Cerebellar cortex (tissue), 1 donor: ENCODE measurements at regions not wholly inside any gene's neighbourhood (a gene's known extent, or its start where the extent isn't known, plus 50 kb on each side); places are given as distances from the start of the nearest gene placed in this dataset.
"Not testable (repeated sequence)": the region's sequence is repeated elsewhere in the genome, so short reads cannot be mapped to it uniquely, and the experiment has no call there.

Source experiments
- DNase-seq: peaks from one replicate; pipeline ENCODE4 v3.0.0-alpha.2; 2015; ENCODE audit warnings: low spot score

DNA sequence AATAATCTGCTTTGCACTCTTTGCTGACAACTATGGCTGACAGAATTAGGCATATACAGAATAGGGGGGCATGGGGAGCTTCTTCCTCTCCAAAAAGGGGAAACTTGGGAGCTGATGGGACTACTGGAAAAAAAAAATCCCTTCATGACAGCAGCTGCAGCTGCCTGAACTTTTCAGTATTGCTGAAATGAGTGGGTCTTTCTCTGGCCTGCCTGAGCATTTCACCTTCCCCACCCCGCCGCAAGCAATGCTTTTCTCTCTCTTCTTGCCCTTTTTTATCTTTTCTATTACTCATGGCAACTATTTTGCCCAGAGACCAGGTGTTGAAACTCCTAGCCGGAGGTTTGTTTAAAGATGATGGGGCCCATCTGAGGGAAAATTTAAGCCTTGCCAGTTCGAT lies 244.9 kb downstream of the SEMA3D start:
- DNase-seq = no peak

DNA sequence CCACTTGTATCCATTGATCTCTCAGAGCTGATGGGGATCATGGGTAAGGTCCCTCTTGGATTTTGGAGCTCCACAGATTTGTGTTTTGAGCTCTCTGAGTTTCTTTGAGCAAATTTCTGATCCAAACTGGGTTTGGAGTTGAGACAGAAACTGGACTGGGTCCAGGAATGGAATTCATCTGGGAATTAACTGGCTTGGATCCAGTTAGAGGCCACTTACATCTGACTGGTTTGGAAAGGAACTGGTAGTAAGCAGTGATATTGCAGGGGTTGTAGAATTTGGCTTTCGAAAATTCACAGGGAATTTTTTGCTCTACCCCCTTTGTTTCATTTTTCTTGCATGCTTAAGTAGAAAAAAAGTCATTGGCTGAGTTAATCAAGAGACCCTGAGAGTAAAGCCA lies 245.6 kb downstream of the SEMA3D start:
- DNase-seq = no peak

DNA sequence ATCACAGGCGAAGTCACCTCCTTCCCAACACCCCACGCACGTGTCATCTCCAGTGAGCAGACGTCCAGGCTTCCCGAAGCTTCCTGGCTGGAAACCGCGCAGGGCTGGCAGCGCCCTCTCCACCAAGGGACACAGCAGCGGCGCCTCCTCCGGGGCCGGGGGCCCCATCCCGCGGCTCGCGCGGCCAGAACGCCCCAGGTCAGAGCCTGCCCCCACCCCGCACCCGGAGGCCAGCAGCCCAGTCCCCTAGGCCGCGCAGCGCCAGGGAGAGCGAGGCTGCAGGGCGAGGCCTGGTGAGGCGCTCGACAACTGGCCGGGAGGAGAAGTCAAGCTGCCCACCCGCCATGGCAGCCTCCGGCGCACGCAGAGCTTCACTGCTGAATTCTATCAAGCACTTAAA lies 247.0 kb downstream of the SEMA3D start:
- no peak for DNase-seq

DNA sequence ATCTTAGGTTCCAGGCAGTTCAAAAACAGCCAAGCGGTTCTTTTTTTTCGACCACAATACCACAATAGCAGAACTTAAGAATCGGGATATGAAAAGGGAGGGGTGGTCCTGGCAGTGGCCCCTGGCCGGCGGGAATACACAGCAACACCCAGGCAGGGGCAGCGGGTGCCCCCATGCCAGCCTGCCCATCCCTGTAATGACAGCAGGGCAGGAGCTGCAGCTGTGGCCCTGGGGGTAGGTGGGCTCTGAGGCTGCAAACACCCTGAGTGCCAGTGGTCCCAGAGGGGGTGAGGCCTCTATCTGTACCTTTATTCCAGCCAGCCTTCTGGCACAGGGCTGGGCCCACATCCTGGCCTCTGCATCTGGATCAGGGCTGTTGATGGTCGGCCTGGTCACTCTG lies 247.4 kb downstream of the SEMA3D start:
- no peak for DNase-seq

DNA sequence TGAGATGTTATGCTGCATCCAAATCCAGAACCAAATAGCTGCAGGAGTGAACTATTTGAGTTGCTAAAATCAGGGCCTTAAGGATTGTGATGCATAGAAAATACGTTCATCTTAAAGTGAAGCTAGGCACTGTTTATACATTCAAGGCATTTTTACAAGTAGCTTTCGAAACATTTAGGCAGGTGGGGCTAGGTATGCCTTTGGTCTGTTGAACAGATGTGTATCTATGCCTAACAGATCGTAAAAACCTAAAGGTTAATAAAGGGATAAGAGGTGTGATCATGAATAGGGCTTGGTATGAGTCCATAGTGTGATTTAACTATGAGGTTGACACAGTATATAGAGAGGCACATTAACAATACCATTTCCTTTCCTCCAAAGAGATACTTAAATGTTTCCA lies 262.5 kb downstream of the SEMA3D start:
- no peak for DNase-seq

DNA sequence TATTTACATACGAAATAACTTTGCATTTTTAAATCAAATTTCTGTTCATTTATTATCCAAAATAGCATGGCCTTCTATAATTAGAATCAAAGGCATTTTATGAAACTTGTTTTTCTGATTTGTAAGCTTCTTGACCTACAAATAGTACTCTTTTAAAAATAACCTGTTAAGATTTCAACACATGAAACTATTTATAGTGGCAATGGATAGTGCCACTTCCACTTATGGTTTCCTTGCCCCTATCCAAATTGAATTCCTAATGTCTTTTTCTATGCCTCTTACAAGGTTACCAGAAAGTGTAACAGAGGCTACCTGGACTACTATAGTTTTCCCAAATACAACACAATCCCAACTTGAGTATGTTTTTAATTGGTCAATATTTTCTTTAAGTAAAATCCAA lies 263.5 kb downstream of the SEMA3D start:
- DNase-seq = no peak

DNA sequence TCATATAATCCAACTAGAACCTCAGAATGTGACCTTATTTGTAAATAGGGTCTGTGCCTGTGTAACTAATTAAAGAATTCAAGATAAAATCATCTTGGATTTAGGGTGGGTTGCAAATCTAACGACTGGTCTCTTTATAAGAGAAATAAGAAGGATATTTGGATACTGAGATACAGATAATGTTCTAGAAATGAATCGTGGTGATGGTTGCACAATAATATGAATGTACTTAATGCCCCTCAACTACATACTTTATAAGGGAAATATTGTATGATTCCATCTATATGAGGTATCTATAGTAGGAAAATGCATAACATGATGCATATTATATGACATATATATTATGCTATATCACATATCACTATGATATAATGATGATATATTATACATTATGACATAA lies 265.7 kb downstream of the SEMA3D start:
- no peak for DNase-seq

DNA sequence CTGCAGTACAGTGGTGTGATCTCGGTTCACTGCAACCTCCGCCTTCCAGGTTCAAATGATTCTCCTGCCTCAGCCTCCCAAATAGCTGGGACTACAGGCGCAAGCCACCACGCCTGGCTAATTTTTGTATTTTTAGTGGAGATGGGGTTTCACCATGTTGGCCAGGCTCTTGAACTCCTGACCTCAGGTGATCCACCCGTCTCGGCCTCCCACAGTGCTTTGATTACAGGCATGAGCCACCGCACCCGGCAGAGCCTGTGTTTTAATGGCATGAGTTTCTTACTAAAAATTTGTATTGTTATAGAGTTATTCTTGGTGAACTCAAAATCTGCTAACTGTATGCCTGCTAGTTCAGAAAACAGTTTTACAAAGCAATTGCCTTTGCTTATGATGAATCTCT lies 269.9 kb downstream of the SEMA3D start:
- DNase-seq = not testable (repeated sequence)

DNA sequence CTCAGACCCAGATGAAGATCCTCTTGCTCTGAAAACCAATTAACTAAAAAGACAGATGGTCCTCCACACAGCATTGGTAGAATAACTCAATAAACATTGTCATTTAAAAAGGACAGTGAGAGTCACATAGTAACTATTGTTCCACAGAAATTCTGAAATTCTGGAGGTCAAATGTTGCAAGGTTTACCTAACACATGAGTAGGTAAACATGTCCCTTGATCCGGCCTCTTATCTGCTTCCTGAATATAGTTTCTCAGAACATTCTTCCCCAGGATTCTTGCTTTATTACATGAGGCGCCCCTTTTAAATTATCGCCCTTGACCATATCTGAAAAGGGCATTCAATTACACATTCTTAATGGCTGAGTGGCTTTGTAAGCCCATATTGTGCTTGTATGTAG lies 270.7 kb downstream of the SEMA3D start:
- no peak for DNase-seq

DNA sequence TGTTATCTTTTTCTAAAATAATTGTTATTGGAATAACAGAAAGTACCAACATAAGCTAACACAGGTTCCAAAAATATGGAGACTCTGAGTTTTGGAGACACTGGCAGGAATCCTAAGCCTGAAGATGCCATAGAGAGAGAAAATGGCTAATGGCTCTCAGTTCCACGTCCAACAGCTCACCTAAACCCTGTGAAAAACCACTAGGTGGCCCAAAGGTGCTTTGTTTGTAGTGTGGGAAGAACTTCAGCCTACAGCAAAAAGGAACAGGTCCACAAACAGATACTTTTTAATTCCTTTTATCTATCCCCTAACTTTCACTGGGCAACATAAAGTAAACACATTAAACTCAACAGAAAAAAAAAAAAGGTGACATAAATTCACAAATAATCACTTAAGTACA lies 272.3 kb downstream of the SEMA3D start:
- DNase-seq = peak; percentile 5

DNA sequence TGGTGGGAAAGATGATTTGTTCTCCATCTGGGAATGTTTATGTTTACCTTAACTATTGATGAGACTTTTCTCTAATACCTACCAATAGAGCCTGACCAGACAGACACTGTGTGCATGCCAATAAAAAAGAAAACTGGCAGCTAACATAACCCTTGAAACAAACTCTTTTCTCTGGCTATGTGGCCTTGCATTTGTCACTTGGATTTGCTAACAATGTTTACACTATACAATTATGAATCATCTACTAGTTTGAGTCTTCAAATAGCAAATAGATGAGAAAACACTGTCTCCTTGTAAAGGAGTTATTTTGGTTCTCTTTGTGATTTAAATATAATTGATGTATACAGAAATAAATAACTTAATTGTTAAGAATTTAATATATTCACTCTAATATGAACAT lies 273.1 kb downstream of the SEMA3D start:
- no peak for DNase-seq

DNA sequence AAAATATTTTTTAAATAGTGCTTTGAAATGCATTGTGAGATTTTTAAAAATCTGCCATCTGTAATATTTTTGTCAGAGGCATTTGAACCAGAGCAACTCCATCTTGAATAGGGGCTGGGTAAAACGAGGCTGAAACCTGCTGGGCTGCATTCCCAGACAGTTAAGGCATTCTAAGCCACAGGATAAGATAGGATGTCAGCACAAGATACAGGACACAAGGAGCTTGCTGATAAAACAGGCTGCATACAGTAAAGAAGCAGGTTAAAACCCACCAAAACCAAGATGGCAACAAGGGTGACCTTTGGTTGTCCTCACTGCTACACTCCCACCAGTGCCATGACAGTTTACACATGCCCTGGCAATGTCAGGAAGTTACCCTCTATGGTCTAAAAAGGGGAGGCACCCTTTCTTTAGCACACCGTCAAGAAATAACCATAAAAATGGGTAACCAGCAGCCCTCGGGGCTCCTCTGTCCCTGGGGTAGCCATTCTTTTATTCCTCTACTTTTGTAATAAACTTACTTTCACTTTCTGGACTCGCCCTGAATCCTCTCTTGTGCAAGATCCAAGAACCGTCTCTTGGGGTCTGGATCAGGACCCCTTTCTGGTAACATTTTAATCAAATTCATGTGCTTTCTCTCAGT lies 273.7 kb downstream of the SEMA3D start:
- DNase-seq = no peak

DNA sequence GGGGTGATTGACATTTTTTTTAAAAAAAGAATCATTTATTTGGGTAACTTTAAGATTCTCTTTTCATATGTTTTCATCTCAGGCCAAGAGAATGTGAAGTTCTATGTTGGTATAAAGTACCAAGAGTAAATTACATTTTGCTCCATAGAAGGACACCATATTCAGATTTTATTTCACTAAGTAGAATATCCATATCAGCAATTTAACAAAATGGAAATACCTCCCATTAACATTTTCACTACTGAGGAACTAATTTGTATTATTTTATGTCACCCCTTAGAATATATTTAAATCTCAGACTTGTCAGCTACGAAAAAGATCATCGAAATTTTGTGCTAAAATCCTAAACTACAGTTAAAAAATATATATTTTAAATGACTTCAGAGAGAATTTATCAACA lies 274.3 kb downstream of the SEMA3D start:
- DNase-seq = no peak

DNA sequence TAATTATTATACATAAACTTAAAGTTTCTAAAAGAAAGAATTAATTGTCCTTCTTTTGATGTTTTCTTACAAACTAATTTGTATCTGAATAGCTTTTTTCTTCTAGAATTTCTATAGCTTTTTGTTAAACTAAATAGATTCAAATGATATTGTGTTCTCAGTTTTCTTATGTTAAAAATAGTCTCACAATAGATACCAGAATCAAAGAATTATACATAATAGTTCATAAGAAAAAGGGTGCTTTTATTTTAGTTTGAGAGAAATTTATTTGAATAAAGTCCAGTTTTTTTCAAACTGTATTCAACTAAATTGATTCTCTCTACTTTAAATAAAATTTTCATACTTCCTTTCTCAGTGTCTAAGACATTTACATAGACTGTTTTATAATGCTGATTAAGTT lies 274.8 kb downstream of the SEMA3D start:
- no peak for DNase-seq

DNA sequence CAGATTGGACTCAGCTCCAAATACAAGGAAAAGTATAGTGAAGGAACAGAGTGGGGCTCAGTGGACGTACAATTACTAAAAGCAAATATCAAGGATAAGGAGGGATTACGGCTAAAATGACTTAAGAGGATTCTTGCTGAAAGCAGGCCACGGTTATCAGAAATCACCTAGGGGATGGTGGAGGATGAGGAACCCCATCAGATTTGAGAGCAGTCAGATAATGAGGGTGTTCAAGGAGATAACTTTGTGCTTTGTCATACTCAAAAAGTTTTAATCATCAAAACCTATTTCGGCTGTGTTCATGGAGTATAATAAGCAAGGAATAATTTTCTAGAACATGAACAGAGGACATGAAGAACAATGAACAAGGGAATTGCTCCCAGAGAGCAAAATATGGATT lies 275.8 kb downstream of the SEMA3D start:
- DNase-seq = no peak

DNA sequence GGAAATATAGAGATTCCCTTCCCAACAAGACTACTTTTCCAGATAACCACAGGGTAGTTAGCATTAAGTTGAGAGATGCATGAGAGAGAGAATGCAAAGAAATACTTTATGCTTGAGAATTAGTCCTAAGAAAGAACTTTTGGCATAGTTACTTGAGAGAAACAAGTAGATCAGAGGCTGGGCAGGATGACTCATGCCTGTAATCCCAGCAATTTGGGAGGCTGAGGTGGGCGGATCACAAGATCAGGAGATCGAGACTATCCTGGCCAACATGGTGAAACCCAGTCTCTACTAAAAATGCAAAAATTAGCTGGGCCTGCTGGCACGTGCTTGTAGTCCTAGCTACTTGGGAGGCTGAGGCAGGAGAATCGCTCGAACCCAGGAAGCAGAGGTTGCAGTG lies 276.5 kb downstream of the SEMA3D start:
- DNase-seq = not testable (repeated sequence)

DNA sequence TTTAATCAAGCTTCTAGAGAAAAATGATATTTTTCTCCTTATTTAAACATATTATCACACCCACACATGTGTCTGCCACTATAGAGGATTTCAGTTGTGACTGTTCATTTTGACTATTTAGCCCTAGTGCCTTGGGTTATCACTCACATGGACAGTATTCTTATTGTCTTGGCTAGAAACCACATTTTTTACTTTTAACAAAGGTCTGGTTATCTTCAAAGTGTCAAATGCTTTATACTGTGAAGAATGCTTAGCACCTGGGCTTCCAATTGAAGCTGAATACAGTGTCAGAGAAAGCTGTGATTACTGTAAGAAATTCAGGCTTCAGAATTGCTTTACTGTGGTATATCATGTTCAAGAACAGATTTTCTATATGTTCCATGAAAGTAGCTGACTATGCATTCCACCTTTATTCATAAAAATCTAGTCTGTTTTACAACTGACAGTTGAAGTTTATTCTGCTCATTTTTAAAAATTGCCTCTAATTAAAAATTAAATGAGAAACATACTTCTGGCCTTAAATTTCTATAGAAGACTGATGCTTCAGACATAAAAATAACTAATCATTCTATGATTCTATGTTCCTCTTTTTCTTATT lies 278.6 kb downstream of the SEMA3D start:
- DNase-seq = no peak

DNA sequence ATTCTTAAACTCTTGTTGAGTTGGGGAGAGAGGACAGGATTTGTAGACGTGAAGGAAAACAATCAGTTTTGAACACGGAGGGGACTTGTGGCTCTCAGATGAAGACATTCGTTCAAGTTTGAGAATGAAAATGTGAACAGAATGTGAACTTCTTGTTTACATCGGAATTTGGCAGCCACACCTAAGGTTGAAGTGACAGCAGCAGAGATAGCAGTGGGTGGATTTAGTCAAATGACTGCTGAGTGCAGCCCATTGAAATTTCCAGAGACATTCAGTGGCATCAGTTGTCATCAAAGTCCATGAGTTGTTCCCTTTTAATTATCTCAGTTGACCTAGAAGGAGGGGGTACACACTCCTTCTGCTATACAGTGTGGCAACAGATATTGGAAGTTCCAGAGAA lies 280.0 kb downstream of the SEMA3D start:
- no peak for DNase-seq

DNA sequence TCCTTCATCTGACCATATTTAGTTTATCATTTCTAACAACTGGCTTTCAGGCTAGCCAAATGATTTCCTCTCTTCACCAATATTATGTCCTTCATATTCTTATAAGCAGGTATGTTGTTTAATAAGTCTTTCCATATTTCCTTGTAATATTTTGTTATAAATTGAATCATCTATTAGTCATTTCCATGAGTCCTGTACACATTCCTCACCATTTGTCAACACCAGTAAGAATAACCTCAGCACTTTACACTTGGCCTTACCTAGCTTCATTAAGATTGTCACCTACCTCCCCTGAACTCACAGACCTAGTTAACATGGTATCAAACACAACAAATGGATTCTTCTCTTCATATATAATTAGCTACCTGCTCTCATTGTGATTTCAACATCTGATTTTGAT lies 282.3 kb downstream of the SEMA3D start:
- no peak for DNase-seq

DNA sequence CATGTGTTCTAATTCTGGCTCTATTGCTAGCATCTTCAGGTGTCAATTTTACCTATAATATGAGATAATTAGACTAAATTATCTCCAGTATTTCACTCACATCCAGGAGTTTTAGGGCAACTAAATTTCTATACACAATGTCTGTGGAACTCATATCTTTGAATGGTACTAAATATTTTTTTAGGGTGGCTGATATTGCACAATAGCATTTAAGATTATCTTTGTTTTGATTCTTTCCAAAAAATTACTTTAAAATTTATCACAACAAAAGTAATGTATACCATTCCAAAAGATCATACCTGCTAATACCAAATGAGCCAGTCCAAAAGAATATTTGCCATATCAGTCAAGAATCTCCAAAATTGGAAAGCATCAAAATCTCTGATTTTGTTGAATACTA lies 285.5 kb downstream of the SEMA3D start:
- DNase-seq = no peak

DNA sequence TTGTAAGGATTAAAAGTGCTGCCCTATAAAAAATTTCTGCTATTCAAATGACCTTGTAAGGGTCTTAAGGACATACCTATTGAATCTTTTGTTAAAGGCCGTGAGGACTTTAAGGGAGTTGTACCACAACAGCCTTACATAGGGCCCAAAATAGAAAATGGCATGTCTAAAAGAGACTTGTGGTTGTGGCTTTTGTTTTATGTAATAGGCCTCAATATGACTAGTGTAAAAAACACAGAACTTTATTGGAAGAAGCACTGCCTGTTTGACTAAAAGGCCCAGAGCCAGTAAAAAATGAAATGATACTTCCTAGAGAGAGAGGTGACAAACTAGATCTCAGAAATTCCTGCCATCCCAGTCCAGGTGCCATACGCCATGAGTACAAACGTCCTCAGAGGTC lies 286.6 kb downstream of the SEMA3D start:
- no peak for DNase-seq

DNA sequence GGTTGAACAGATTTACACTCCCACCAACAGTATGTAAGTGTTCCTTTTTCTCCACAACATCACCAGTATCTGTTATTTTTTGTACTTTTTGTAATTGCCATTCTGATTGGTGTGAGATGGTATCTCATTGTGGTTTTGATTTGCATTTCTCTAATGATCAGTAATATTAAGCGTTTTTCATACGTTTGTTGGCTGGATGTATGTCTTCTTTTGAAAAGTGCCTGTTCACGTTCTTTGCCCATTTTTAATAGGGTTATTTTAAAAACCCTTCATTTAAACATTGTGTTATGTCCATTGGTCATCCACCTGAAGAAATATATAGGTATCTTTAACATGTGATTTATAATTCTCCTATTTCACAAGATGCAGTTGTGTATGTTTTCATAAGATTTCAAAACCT lies 291.3 kb downstream of the SEMA3D start:
- DNase-seq = no peak

DNA sequence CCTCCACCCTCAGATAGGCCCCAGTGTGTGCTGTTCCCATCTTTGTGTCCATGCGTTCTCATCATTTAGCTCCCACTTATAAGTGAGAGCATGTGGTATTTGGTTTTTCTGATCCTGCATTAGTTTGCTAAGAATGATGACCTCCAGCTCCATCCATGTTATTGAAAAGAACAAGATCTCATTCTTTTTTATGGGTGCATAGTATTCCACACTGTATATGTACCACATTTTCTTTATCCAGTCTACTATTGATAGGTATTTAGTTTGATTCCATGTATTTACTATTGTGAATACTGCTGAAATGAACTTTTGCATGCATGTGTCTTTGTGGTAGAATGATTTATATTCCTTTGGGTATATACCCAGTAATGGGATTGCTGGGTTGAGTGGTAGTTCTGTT lies 303.3 kb downstream of the SEMA3D start:
- not testable (repeated sequence) for DNase-seq

DNA sequence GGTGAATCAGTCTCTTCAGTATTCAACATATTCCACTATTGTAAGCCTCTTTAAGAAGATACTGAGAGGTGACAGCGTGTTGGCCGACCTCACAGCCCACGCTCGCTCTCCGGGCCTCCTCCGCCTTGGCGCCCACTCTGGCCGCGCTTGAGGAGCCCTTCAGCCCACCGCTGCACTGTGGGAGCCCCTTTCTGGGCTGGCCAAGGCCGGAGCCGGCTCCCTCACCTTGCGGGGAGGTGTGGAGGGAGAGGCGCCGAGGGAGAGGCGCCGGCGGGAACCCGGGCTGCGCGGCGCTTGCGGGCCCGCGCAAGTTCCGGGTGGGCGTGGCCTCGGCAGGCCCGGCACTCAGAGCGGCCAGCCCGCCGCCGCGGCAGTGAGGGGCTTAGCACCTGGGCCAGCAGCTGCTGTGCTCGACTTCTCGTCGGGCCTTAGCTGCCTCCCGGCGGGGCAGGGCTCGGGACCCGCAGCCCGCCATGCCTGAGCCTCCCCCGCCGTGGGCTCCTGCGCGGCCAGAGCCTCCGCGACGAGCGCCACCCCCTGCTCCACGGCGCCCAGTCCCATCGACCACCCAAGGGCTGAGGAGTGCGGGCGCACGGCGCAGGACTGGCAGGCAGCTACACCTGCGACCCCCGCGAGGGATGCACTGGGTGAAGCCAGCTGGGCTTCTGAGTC lies 306.4 kb downstream of the SEMA3D start:
- not testable (repeated sequence) for DNase-seq
